MG63 (cell line): ENCODE measurements at regions not wholly inside any gene's neighbourhood (a gene's known extent, or its start where the extent isn't known, plus 50 kb on each side); places are given as distances from the start of the nearest gene placed in this dataset.
A peak's percentile ranks its signal among the peaks of the same experiment; 100 is the strongest.

Experiments
- DNase-seq: peaks from one replicate; pipeline ENCODE4 v3.0.0-alpha.2; 2020
- H3K27me3 ChIP-seq: fragments of 250-450 bp; sonication (Bioruptor Pico); 2 replicates; pipeline ENCODE4 v1.5.1; 2020; ENCODE audit warnings: mild to moderate bottlenecking, moderate library complexity
- H3K36me3 ChIP-seq: fragments of 250-450 bp; sonication (Bioruptor Pico); 2 replicates; pipeline ENCODE4 v1.5.1; 2020; ENCODE audit warnings: mild to moderate bottlenecking, moderate library complexity
- H3K4me3 ChIP-seq: fragments of 250-450 bp; sonication (Bioruptor Pico); 2 replicates; pipeline ENCODE4 v1.5.1; 2020; ENCODE audit warnings: mild to moderate bottlenecking, moderate library complexity
- H3K9me3 ChIP-seq: fragments of 250-450 bp; sonication (Bioruptor Pico); 2 replicates; pipeline ENCODE4 v1.5.1; 2020; ENCODE audit warnings: mild to moderate bottlenecking, moderate library complexity

GRCh38 chr2:16578081-16578480 lies 87.6 kb downstream of the CYRIA start:
- Histone ChIP-seq H3K27me3 (no peaks in the 10 kb centered on the region), H3K9me3 (no peaks in the 10 kb centered on the region), H3K4me3 (no peak overlapping the region), H3K36me3 (no peaks in the 10 kb centered on the region)
- DNase-seq, result no peak

DNA sequence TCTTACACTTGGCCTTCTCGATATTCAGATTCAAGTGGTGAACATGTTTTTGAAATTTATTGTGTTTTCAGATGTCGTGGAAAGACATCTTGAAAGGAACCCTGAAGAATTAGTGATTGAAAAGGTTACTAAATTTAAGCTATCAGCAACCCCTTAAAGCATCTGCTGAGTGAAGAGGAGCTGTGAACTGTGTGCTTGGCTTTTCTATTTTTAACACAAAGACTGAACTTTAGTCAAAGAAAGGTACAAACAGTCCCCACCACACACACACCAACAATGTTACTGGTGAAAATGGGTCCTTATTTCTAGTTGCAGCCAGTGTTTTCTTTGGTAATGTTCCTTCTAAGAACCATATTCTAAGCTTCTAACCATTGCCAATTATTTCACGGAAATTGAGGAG lies 95.1 kb downstream of the CYRIA start:
- H3K27me3 ChIP-seq, result no peaks in the 10 kb centered on the region
- H3K36me3 ChIP-seq, result no peaks in the 10 kb centered on the region
- no peaks in the 10 kb centered on the region for H3K9me3 ChIP-seq
- DNase-seq, result no peak
- no peak overlapping the region for H3K4me3 ChIP-seq

GRCh38 chr2:16568998-16569784 lies 96.4 kb downstream of the CYRIA start:
- DNase-seq, result no peak
- Histone ChIP-seq H3K4me3 (no peak overlapping the region), H3K36me3 (no peaks in the 10 kb centered on the region), H3K27me3 (no peaks in the 10 kb centered on the region), H3K9me3 (no peaks in the 10 kb centered on the region)

- Histone ChIP-seq H3K27me3 (no peaks in the 10 kb centered on the region), H3K9me3 (no peaks in the 10 kb centered on the region), H3K4me3 (no peak overlapping the region), H3K36me3 (no peaks in the 10 kb centered on the region)
- DNase-seq, result no peak
Measured at GRCh38 chr2:16566701-16567100, 98.9 kb downstream of the CYRIA start.

DNA sequence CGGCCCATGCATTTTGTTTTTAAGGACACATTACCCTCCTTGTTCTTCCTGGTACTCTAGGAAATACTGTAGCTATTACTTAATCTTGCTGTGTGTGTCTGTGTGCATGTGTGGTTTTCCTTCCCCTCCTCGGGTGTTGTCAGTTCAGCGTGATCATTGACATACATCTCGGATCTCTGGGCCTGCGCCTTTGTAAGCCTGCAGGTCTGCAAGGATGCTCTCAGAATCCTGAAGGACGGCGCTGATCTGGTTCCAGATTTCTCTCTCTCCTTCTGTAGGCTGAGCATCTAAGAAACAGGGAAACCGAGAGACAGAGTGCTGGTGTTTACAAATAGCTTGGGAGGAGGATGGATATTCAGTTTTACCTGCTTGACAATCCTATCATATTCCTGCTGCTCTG lies 100.2 kb downstream of the CYRIA start:
- no peak overlapping the region for H3K4me3 ChIP-seq
- no peaks in the 10 kb centered on the region for H3K9me3 ChIP-seq
- no peaks in the 10 kb centered on the region for H3K27me3 ChIP-seq
- no peak for DNase-seq
- no peaks in the 10 kb centered on the region for H3K36me3 ChIP-seq

DNA sequence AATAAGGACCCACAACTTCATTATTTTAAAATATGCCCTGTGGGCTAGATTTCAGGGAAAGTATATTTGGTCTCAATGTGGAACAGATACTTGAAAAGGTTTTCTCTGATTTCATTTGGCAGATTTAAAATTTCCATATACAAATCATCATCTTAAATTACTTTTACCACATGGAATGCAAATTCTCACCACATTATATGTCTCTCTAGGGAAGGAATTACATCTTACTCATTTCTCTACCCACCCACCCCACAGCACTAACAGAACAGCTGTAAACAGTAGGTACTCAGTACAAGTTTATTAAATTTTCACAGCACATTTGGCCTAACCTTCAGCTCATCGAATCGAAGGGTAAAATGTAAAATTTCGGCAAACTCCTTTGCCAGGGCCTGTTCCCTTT lies 104.0 kb downstream of the CYRIA start:
- no peak for DNase-seq
- Histone ChIP-seq H3K4me3 (no peak overlapping the region), H3K9me3 (no peaks in the 10 kb centered on the region), H3K27me3 (no peaks in the 10 kb centered on the region), H3K36me3 (no peaks in the 10 kb centered on the region)

GRCh38 chr2:16561251-16561650 lies 104.4 kb downstream of the CYRIA start:
- no peak for DNase-seq
- H3K4me3 ChIP-seq, result no peak overlapping the region
- no peaks in the 10 kb centered on the region for H3K27me3 ChIP-seq
- no peaks in the 10 kb centered on the region for H3K36me3 ChIP-seq
- no peaks in the 10 kb centered on the region for H3K9me3 ChIP-seq

- Histone ChIP-seq H3K9me3 (no peaks in the 10 kb centered on the region), H3K4me3 (no peak overlapping the region), H3K27me3 (no peaks in the 10 kb centered on the region), H3K36me3 (no peaks in the 10 kb centered on the region)
- DNase-seq, result no peak
Measured at GRCh38 chr2:16559278-16560067, 106.2 kb downstream of the CYRIA start.

DNA sequence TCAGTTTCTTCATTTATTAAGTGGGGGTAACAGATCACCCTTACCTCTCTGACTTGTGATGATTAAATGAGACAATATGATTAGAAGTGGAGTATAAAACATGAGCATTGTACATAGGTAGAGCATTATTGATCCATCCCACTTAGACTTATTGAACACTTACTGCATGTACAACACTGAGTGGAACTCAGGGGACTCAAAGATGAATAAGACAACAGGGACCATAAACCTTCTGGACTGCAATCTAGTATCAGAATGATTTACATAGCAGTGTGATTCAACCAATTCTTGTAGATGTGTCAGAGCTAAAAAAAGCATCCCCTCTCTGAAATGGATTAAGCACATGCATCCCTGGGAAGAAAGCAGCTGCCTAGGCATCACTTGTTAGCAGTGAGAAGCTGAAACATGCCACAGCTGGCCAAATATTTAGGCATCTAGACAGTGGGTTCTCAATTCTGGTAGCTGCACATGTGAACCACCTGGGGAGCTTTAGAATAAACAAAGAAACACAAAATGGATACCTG lies 111.5 kb downstream of the CYRIA start:
- H3K9me3 ChIP-seq, result no peaks in the 10 kb centered on the region
- DNase-seq, result no peak
- H3K4me3 ChIP-seq, result no peak overlapping the region
- no peaks in the 10 kb centered on the region for H3K27me3 ChIP-seq
- no peaks in the 10 kb centered on the region for H3K36me3 ChIP-seq

DNA sequence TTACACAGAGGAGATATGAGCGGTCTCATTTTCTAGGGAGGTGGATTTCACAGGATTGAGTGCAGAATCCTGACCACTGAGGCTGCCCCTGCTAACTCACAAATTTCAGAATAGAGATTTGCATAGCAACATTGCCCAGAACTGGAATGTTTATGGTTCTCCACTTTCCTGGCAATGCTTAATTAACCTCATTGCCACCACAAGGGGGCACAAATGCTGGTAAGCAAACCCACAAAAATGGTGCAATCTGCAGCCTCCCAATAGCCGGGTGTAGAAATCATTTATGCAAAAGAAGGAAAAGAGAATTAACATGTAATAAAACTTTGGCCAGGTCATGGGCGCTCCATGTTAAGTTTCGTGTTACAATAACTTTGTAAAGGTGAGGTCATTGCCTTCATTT lies 112.4 kb downstream of the CYRIA start:
- DNase-seq, result peak; percentile 15
- Histone ChIP-seq H3K36me3 (no peaks in the 10 kb centered on the region), H3K9me3 (no peaks in the 10 kb centered on the region), H3K27me3 (no peaks in the 10 kb centered on the region), H3K4me3 (no peak overlapping the region)

GRCh38 chr2:16552202-16552601 lies 113.4 kb downstream of the CYRIA start:
- Histone ChIP-seq H3K27me3 (no peaks in the 10 kb centered on the region), H3K4me3 (no peak overlapping the region), H3K9me3 (no peaks in the 10 kb centered on the region), H3K36me3 (no peaks in the 10 kb centered on the region)
- no peak for DNase-seq

DNA sequence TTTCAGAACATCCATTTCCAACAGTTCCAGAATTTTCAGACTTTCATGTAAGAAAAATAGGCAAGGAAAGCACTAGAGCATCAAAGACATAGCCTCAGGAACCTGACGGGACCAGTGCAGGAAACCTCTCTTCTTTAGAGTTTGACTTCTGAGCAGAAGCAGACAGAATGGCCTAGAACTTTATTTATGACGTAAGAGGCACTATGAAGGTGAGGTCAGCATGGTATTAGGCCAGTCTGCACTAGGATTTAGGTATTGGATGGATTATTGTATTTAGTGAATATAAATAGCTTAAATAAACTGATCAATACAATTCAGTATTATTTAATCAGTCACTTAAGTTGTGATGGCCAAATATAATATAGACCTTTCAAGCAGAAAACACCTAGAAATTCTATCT lies 117.6 kb downstream of the CYRIA start:
- no peaks in the 10 kb centered on the region for H3K9me3 ChIP-seq
- H3K4me3 ChIP-seq, result no peak overlapping the region
- no peaks in the 10 kb centered on the region for H3K36me3 ChIP-seq
- H3K27me3 ChIP-seq, result no peaks in the 10 kb centered on the region
- no peak for DNase-seq

GRCh38 chr2:16546128-16546754 lies 119.4 kb downstream of the CYRIA start:
- DNase-seq, result no peak

GRCh38 chr2:16538707-16539106 lies 126.9 kb downstream of the CYRIA start:
- no peak overlapping the region for H3K4me3 ChIP-seq
- no peaks in the 10 kb centered on the region for H3K9me3 ChIP-seq
- no peaks in the 10 kb centered on the region for H3K36me3 ChIP-seq
- DNase-seq, result no peak
- H3K27me3 ChIP-seq, result no peaks in the 10 kb centered on the region

More at GRCh38 chr2:16546128-16546754, 119.4 kb downstream of the CYRIA start:
- Histone ChIP-seq H3K36me3 (no peaks in the 10 kb centered on the region), H3K4me3 (no peak overlapping the region), H3K9me3 (no peaks in the 10 kb centered on the region), H3K27me3 (no peaks in the 10 kb centered on the region)

GRCh38 chr2:16537347-16537746 lies 128.3 kb downstream of the CYRIA start:
- no peak for DNase-seq
- no peaks in the 10 kb centered on the region for H3K9me3 ChIP-seq
- H3K36me3 ChIP-seq, result no peaks in the 10 kb centered on the region
- H3K4me3 ChIP-seq, result no peak overlapping the region
- no peaks in the 10 kb centered on the region for H3K27me3 ChIP-seq

DNA sequence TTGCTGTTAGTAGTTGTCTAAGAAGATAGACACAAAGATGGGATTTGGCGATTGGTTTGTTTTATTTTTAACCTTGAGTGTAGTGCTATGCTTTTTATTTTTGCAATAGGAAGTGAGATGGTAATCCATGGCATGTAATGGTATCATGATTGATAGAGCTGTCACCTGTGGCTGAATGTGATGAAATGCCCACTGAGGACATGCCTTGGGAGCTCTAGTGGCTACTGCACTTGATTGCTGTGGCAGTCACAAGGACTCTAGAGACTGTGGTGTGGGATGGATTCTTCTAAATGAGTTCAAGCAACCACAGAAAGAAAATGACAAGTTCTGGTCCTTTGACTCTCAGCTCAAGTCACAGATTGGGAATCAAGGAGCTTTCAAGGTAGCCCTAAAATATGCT lies 139.4 kb downstream of the CYRIA start:
- no peak for DNase-seq
- no peaks in the 10 kb centered on the region for H3K36me3 ChIP-seq
- no peaks in the 10 kb centered on the region for H3K27me3 ChIP-seq
- no peak overlapping the region for H3K4me3 ChIP-seq
- H3K9me3 ChIP-seq, result no peaks in the 10 kb centered on the region

GRCh38 chr2:16525265-16525887 lies 140.3 kb downstream of the CYRIA start:
- Histone ChIP-seq H3K27me3 (no peaks in the 10 kb centered on the region), H3K4me3 (no peak overlapping the region), H3K9me3 (no peaks in the 10 kb centered on the region), H3K36me3 (no peaks in the 10 kb centered on the region)
- DNase-seq, result no peak
